ENCODE measurements at regions not wholly inside any gene's neighbourhood (a gene's known extent, or its start where the extent isn't known, plus 50 kb on each side); places are given as distances from the start of the nearest gene placed in this dataset.
"Not testable (repeated sequence)": the region's sequence is repeated elsewhere in the genome, so short reads cannot be mapped to it uniquely, and the experiment has no call there.

DNA sequence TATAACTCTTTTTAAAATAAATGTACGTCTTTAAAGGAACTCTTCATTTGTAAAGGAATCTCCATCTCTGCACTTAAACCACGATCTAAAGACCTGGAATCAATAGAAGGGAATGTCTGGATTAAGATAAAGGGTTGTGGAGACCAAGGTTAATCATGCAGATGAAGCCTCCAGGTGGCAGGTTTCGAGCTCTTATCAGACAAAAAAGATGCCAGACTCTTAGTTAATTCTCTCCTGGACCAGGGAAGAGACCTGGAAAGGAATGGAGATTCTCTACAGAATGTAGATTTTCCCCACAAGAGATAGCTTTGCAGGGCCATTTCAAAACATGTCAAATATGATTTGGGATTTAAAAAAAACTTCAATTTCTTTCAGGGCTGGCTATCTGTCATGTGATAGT is 71.5 kb upstream of the SSTR4 start:
- Histone ChIP-seq H3K27me3 (ENCODE audit: insufficient read depth, insufficient read length) (no peaks in the 10 kb centered on the region), H3K4me1 (ENCODE audit: insufficient read depth, insufficient read length) (no peaks in the 10 kb centered on the region), H3K4me3 (ENCODE audit: insufficient read length, low read depth) (no peak overlapping the region), H3K36me3 (ENCODE audit: insufficient read depth, insufficient read length, low read length) (no peaks in the 10 kb centered on the region), H3K9me3 (ENCODE audit: insufficient read depth, low read length) (no peaks in the 10 kb centered on the region), H3K9ac (ENCODE audit: insufficient read length, low read depth) (no peak overlapping the region)
- no peak for TF ChIP-seq ZNF274 (IDR thresholded peaks at IDR 0.05; ENCODE audit: low read depth, low read length)
- no peak for TF ChIP-seq SUZ12 (IDR thresholded peaks at IDR 0.05; ENCODE audit: extremely low read depth, insufficient read depth, insufficient read length)
- TF ChIP-seq YY1 (IDR thresholded peaks at IDR 0.05; ENCODE audit: insufficient read depth, insufficient read length), result no peak
- no peak for DNase-seq (ENCODE audit: low read depth, low spot score)

DNA sequence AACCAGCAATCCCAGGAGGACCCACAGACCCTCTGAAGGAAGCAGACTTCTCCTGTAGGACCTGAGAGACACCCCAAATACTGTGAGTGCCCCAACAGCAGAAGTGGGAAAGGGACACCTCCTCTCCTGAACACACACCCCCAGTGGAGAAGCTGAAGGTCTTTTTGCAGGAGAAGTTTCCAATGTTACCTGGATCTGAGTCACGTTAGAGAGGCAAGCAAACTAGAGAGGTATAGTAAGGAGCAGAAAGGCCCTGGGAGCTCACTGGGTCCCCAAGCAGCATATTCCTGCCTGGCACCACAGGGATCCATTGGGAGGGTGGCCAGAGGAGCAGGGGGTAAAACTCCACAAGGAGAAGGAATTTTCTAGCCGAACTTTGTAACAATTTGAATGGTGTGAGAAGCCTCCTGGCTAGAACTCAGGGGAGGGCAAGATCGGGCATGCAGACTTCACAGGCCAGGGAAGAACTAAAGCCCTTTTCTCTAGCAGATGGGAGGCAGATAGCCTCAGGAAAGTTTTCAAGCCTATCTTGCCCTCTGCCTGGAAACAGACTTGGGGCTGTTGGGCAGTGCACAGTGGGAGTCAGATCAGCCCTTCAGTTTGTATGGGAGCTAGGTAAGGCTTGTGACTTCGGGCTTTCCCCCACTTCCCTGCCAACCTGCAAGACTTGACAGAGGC is 68.2 kb upstream of the SSTR4 start:
- no peak for DNase-seq (ENCODE audit: low read depth, low spot score)
- no peak for TF ChIP-seq SUZ12 (IDR thresholded peaks at IDR 0.05; ENCODE audit: extremely low read depth, insufficient read depth, insufficient read length)
- no peak for TF ChIP-seq ZNF274 (IDR thresholded peaks at IDR 0.05; ENCODE audit: low read depth, low read length)
- TF ChIP-seq YY1 (IDR thresholded peaks at IDR 0.05; ENCODE audit: insufficient read depth, insufficient read length), result no peak
- Histone ChIP-seq H3K4me3 (ENCODE audit: insufficient read length, low read depth) (no peak overlapping the region), H3K36me3 (ENCODE audit: insufficient read depth, insufficient read length, low read length) (no peaks in the 10 kb centered on the region), H3K27me3 (ENCODE audit: insufficient read depth, insufficient read length) (no peaks in the 10 kb centered on the region), H3K9me3 (ENCODE audit: insufficient read depth, low read length) (no peaks in the 10 kb centered on the region), H3K4me1 (ENCODE audit: insufficient read depth, insufficient read length) (no peaks in the 10 kb centered on the region), H3K9ac (ENCODE audit: insufficient read length, low read depth) (no peak overlapping the region)

DNA sequence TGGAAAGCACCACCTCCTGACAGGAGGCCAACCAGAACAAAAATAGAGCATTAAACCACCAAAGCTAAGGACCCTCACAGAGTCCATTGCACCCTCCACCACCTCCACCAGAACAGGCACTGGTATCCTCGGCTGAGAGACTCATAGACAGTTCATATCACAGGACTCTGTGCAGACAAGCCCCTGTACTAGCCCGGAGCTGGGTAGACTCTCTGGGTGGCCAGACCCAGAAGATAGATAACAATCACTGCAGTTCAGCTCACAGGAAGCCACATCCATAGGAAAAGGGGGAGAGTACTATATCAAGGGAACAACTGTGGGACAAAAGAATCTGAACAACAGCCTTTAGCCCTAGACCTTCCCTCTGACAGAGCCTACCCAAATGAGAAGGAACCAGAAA is 67.4 kb upstream of the SSTR4 start:
- not testable (repeated sequence) for H3K9me3 ChIP-seq (ENCODE audit: insufficient read depth, low read length); DNase-seq (ENCODE audit: low read depth, low spot score); H3K9ac ChIP-seq (ENCODE audit: insufficient read length, low read depth); H3K4me3 ChIP-seq (ENCODE audit: insufficient read length, low read depth); H3K4me1 ChIP-seq (ENCODE audit: insufficient read depth, insufficient read length); H3K36me3 ChIP-seq (ENCODE audit: insufficient read depth, insufficient read length, low read length); H3K27me3 ChIP-seq (ENCODE audit: insufficient read depth, insufficient read length)

DNA sequence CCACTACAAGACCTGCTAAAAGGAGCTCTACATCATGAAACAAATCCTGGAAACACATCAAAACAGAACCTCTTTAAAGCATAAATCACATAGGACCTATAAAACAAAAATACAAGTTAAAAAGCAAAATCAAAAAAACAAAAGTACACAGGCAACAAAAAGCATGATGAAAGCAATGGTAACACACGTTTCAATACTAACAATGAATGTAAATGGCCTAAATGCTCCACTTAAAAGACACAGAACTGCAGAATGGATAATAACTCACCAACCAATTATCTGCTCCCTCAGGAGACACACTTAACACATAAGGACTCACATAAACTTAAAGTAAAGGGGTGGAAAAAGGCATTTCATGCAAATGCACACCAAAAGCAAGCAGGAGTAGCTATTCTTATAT is 66.1 kb upstream of the SSTR4 start:
- not testable (repeated sequence) for H3K4me1 ChIP-seq (ENCODE audit: insufficient read depth, insufficient read length); H3K4me3 ChIP-seq (ENCODE audit: insufficient read length, low read depth); H3K9ac ChIP-seq (ENCODE audit: insufficient read length, low read depth); H3K9me3 ChIP-seq (ENCODE audit: insufficient read depth, low read length); H3K36me3 ChIP-seq (ENCODE audit: insufficient read depth, insufficient read length, low read length); DNase-seq (ENCODE audit: low read depth, low spot score); H3K27me3 ChIP-seq (ENCODE audit: insufficient read depth, insufficient read length)

DNA sequence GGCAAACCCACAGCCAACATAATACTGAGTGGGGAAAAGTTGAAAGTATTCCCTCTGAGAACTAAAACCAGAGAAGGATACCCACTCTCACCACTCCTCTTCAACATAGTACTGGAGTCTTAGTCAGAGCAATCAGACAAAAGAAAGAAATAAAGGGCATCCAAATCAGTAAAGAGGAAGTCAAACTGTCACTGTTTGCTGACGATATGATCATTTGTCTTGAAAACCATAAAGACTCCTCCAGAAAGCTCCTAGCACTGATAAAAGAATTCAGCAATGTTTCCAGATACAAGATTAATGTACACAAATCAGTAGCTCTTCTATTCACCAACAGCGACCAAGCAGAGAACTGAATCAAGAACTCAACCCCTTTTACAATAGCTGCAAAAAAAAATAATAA is 64.0 kb upstream of the SSTR4 start:
- not testable (repeated sequence) for H3K4me3 ChIP-seq (ENCODE audit: insufficient read length, low read depth); H3K4me1 ChIP-seq (ENCODE audit: insufficient read depth, insufficient read length); H3K27me3 ChIP-seq (ENCODE audit: insufficient read depth, insufficient read length); H3K9ac ChIP-seq (ENCODE audit: insufficient read length, low read depth); DNase-seq (ENCODE audit: low read depth, low spot score); H3K9me3 ChIP-seq (ENCODE audit: insufficient read depth, low read length); H3K36me3 ChIP-seq (ENCODE audit: insufficient read depth, insufficient read length, low read length)

DNA sequence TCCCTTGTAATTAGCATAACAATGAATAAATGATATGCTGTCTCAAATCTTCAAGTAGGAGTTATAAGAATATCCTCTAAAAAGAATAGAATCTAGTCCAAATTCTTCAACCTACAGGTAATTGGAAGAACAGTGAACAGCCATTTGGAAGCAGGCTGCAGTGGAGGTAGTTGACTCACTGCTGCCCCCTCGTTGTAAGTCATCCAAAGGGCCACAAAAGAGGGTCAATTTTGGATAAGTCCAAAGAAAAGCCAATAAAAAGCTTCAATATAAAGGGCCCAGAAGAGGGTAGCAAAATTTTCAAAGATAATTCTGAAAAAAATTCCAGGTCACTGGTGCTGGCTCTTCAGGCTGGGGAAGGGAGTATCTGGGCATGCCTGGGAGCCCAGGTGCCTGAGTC is 60.8 kb upstream of the SSTR4 start:
- Histone ChIP-seq H3K27me3 (ENCODE audit: insufficient read depth, insufficient read length) (no peaks in the 10 kb centered on the region), H3K9ac (ENCODE audit: insufficient read length, low read depth) (no peak overlapping the region), H3K4me1 (ENCODE audit: insufficient read depth, insufficient read length) (no peaks in the 10 kb centered on the region), H3K9me3 (ENCODE audit: insufficient read depth, low read length) (no peaks in the 10 kb centered on the region), H3K36me3 (ENCODE audit: insufficient read depth, insufficient read length, low read length) (no peaks in the 10 kb centered on the region), H3K4me3 (ENCODE audit: insufficient read length, low read depth) (no peak overlapping the region)
- no peak for DNase-seq (ENCODE audit: low read depth, low spot score)
- TF ChIP-seq YY1 (IDR thresholded peaks at IDR 0.05; ENCODE audit: insufficient read depth, insufficient read length) (no peak), SUZ12 (IDR thresholded peaks at IDR 0.05; ENCODE audit: extremely low read depth, insufficient read depth, insufficient read length) (no peak), ZNF274 (IDR thresholded peaks at IDR 0.05; ENCODE audit: low read depth, low read length) (no peak)

DNA sequence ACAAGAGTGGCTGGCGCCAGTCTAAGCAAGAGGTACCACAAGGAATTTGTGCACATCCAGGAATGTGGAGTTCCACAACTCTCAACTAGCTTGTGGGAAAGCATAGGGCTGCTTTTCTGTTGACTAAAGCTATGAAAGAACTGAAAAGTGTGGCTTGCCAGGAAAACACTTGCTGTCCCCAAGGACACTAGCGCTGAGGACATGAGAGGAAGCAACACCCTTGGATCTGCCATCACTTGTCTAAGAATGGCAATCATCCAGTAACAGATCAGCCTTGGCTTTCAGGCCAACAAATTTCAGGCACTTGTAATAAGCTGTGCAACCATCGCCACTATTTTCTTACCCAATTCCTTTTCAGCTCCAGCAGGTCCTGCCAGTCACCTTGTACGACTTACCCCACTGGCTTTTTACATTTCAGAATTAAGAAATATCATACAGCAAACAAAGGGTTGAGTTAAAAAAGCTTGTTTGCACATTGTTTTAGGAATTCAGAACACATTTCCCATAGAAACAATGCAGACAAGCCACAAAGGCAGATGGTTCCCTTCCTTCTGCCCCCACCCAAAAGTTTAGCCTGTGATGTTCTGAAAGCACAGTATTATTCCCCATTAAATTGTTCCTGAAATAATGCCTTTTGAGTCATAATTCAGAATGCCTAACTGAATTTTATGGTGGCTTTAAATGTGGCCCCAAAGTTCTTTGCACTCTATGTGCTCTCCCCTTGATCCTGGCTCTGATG is 57.9 kb upstream of the SSTR4 start:
- no peak overlapping the region for H3K9ac ChIP-seq (ENCODE audit: insufficient read length, low read depth)
- no peaks in the 10 kb centered on the region for H3K36me3 ChIP-seq (ENCODE audit: insufficient read depth, insufficient read length, low read length)
- no peak overlapping the region for H3K4me3 ChIP-seq (ENCODE audit: insufficient read length, low read depth)
- H3K9me3 ChIP-seq (ENCODE audit: insufficient read depth, low read length), result no peaks in the 10 kb centered on the region
- no peaks in the 10 kb centered on the region for H3K27me3 ChIP-seq (ENCODE audit: insufficient read depth, insufficient read length)
- TF ChIP-seq ZNF274 (IDR thresholded peaks at IDR 0.05; ENCODE audit: low read depth, low read length) (no peak), SUZ12 (IDR thresholded peaks at IDR 0.05; ENCODE audit: extremely low read depth, insufficient read depth, insufficient read length) (no peak), YY1 (IDR thresholded peaks at IDR 0.05; ENCODE audit: insufficient read depth, insufficient read length) (no peak)
- DNase-seq (ENCODE audit: low read depth, low spot score), result no peak
- no peaks in the 10 kb centered on the region for H3K4me1 ChIP-seq (ENCODE audit: insufficient read depth, insufficient read length)

DNA sequence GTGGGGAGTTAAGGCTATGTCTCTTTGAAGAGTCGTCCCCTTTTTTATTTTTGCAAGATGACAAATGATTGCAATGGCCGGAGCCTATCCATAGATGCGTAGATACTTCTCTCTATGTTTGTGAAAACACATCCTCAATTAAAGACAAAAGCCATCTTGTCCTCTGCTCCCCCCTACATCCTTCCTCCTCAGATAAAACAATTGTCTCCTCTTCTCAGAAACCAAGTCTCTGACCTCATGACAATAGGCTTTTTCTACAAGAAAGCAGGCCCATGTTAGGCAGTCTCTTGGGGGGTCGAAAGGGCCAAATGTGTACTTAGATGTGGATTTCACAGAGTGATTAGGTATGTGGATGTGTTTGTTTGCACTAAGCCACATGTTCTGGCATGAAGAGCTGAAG is 51.1 kb upstream of the SSTR4 start:
- Histone ChIP-seq H3K36me3 (ENCODE audit: insufficient read depth, insufficient read length, low read length) (no peaks in the 10 kb centered on the region), H3K9me3 (ENCODE audit: insufficient read depth, low read length) (no peaks in the 10 kb centered on the region), H3K27me3 (ENCODE audit: insufficient read depth, insufficient read length) (no peaks in the 10 kb centered on the region), H3K9ac (ENCODE audit: insufficient read length, low read depth) (no peak overlapping the region), H3K4me1 (ENCODE audit: insufficient read depth, insufficient read length) (no peaks in the 10 kb centered on the region), H3K4me3 (ENCODE audit: insufficient read length, low read depth) (no peak overlapping the region)
- no peak for DNase-seq (ENCODE audit: low read depth, low spot score)
- TF ChIP-seq ZNF274 (IDR thresholded peaks at IDR 0.05; ENCODE audit: low read depth, low read length) (no peak), SUZ12 (IDR thresholded peaks at IDR 0.05; ENCODE audit: extremely low read depth, insufficient read depth, insufficient read length) (no peak), YY1 (IDR thresholded peaks at IDR 0.05; ENCODE audit: insufficient read depth, insufficient read length) (no peak)
